CD4-positive, alpha-beta T cell treated with Interleukin-1 beta for 1 hour (primary cell): ENCODE measurements at regions not wholly inside any gene's neighbourhood (a gene's known extent, or its start where the extent isn't known, plus 50 kb on each side); places are given as distances from the start of the nearest gene placed in this dataset.
"Not testable (repeated sequence)": the region's sequence is repeated elsewhere in the genome, so short reads cannot be mapped to it uniquely, and the experiment has no call there.

Experiments
- DNase-seq, 2 donors: peaks; one replicate each; pipeline ENCODE4 v3.0.0-alpha.2; 2020 to 2022

DNA sequence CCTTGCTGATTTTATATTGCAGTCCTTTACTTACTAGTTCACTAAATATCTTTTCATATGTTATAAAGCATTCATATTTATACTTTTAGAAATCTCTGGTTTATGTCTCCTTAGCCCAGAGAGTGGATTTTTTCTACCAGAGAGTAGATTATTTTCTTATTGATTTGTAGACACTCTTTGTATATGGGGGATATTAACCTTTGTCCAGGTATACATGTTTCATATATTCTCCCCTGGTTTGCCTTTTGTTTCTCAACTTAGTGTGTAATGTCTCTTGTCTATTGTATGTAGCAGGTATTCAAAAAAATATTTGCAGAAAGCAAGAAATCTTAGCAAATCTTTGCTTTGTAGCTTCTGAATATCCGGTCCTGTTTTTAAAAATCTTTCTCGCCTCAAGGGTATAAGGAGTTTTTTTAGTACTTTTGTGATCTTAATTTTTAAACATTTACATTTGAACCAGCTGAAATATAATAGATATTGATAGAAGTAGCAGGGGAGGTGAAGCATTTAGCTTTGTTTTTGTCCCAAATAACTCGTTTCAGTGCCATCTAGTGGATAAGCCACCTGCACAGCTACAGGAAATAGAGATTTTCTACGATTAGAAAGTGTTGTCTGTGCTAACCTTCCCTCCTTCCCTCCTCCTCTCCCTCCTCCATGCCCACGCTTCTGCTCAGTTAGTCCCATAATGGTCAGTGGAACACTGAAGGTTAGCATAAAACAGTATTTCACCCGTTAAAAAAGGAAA is 97.0 kb downstream of the PHETA1 start:
- DNase-seq: peak in 1 of 2 donors; percentile 1

DNA sequence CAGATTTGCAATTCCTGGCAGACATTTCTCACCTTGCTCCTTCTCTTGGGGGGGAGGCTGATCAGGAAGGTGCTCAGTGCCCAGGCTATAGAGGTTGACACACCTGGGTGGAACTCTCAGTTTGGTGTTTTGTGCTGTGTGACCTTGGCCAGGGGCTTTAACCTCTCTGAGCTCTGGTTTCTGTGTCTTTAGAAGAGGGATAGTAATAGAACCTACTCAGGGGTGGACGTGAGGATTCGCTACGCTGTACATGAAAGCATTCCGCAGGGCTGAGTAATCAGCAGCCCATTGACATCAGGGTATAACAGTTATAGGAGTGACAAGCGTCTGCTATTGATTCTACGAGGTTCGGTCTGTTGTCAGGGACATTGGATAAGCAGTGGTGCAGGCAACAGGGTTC is 98.1 kb downstream of the PHETA1 start:
- DNase-seq: no peak

DNA sequence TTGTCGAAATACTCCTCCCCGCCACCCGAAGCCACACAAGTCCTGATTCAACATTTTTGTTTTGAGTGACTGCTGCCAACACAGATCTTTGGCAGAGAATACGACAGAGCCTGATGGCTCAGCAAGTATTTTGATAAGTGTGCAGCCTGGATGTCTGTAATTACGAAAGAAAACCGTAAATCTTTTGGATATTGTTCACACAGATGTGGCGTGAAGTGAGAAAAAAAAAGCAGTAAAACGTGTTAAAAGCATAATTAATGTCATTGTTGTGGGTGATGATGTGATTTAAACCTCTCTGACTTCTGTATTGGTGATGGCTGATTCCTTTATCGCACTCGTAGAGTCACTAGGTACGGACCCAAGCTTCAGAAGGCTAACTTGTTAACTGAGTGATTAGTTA is 98.7 kb downstream of the PHETA1 start:
- DNase-seq: no peak

DNA sequence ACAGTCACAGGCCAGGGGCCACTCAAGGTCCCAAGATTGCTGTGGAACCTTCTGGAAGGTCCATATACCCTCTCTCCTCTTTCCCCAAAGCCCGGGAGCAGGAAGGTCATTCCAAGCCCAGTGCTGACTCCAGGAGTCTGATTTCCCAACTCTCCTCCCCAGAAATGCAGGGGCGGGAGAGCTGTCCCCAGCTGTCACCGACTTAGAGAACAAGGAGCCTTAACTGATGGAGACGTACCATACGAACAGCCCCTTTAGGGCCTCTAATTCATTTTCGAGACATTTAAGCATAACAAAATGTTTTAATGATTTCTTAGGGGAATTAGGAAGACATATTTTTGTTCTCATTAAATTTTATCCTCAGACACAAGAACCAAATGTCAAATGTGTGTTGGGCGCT is 99.2 kb downstream of the PHETA1 start:
- DNase-seq: no peak

DNA sequence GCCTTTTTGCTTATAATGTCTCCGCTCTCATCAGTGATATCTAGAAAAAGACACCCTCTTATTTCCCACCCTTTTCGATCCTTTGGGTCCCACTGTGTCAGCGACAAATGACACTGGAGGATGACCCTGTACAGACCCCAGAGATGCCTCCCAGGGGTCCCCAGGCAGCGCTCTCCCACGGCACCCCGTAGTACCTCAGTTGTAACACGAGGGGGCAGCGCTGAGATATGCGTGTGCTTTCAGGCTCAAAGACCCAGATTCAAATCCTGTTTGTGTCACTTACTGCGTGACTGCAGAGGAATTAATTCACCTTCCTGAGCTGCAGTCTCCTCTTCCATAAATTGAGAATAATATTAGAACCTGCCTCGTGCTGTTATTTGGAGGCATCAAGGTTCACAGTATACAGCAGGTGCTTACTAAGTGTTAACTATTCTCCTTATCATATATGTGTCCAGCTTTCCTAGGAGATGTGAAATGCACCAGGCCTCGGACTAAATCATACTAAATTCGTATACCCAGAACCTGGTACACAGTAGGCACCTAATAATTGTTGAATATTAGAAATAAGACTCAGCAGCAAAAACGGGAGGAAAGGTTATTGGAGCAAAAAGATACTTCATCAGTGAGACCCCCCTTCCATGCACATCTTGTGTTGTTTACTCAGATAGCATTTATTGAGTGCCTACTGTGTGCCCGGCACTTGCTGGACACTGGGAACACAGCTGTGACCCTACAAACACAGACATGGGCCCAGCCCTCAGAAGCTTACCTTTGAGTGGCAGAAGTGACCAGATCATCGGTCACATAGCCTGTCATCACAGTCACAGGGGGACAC is 99.9 kb downstream of the PHETA1 start:
- peak; percentile 4 for DNase-seq

DNA sequence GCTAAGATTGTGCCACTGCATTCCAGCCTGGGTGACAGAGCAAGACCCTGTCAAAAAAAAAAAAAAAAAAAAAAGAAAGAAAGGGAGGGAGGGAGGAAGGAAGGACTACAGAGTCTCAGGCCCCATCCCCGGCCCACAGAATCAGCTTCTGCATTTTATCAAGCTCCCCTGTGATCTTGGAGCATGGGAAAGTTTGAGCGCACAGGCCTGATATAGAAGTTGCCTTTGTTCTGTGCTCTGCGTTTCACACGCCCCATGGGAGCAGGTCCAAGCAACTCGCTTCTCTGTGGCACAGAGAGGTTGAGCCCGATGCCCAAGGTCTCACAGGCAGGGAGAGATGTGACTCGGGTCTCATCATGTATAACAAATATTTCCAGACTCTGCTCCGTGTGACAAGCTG is 101.8 kb downstream of the PHETA1 start:
- no peak for DNase-seq

DNA sequence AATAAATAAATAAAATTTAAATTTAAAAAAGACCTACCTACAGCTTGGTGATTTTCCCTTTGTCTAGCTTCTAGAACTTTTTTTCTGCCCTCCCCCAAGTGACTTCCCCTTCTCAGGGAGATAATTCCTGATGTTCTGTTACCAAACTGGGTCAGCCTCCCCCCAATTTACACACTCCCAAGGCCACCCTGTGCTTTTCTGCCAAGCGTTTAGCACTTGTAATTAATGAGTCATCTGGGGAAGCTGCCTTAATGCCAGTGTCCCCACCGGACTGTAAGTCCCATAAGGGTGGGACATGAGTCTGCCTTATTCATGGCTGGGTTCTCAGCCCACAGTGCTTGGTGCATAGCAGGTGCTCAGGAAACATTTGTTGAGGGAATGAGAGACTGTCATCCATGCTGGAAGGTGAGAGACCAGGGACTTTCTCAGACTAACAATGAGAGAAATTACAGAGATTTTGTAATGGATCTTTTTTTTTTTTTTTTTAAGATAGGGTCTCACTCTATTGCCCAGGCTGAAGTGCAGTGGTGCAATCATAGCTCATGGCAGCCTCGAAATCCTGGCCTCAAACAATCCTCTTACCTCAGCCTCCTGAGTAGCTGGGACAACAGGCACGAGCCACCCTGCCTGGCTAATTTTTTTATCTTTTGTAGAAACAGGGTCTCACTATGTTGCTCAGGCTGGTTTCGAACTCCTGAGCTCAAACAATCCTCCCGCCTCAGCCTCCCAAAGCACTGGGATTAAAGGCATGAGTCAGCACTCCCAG is 106.8 kb downstream of the PHETA1 start:
- no peak for DNase-seq

DNA sequence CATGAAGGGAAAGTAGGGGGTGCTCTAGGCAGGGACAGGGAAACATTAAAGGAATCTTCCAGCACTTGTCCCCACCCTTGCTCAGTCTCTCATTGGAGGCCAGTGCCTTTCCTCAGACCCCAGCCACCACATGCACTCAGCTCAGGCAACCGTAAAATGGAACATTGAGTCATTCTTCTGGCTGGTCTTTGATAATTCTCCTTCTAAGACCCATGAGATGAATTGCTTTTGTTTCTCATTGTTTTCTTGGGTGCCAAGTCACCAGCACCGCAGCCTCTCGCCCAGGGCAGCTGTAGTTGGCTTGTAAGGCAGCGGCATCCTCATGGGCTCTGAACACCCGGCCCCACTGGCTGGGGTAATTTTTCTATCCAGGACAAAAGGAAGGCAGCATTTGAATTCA is 108.2 kb downstream of the PHETA1 start:
- DNase-seq: no peak

DNA sequence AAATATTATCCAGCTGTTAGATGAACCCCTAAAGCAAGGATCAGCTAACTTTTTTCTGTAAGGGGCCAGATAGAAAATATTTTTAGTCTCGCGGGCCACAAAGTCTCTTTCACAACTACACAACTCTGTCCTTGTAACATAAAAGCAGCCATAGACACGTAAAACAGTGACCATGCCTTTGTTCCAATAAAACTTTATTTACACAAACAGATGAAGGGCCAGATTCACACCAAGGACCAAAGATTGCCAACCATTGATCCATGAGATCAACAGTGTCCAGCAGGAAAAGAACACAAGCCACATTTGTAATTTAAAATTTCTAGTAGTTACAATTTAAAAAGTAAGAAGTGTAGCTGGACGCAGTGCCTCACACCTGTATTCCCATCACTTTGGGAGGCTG is 109.7 kb downstream of the PHETA1 start:
- DNase-seq: no peak

DNA sequence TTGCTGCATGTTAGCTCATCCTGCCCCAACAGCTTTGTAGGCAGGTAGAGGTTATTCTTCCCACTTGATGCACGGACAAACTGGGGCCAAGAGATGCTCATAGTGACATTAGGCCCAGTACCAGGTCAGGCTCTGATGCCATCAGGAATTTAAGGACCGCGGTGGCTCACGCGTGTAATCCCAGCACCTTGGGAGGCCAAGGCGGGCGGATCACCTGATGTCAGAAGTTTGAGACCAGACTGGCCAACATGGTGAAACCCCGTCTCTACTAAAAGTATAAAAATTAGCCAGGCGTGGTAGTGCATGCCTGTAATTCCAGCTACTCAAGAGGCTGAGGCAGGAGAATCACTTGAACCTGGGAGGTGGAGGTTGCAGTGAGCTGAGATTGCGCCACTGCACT is 110.8 kb downstream of the PHETA1 start:
- DNase-seq: not testable (repeated sequence)

DNA sequence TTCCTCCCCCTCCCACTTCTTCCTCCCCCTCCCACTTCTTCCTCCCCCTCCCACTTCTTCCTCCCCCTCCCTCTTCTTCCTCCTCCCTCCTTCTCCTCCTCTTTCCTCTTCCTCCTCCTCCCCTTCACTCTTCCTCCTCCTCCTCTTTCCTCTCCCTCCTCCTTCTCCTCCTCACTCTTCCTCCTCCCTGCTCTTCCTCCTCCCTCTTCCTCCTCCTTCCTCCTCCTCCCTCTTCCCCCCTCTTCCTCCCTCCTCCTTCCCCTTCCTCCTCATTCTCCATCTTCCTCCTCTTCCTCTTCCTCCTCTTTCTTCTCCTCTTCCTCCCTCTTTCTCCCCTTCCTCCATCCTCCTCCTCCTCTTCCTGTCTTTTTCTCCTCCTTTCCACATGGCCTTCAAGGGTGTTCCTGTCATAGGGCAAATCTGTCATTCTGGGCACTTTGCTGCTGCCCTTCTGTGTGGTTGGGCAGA is 111.4 kb downstream of the PHETA1 start:
- DNase-seq: no peak

DNA sequence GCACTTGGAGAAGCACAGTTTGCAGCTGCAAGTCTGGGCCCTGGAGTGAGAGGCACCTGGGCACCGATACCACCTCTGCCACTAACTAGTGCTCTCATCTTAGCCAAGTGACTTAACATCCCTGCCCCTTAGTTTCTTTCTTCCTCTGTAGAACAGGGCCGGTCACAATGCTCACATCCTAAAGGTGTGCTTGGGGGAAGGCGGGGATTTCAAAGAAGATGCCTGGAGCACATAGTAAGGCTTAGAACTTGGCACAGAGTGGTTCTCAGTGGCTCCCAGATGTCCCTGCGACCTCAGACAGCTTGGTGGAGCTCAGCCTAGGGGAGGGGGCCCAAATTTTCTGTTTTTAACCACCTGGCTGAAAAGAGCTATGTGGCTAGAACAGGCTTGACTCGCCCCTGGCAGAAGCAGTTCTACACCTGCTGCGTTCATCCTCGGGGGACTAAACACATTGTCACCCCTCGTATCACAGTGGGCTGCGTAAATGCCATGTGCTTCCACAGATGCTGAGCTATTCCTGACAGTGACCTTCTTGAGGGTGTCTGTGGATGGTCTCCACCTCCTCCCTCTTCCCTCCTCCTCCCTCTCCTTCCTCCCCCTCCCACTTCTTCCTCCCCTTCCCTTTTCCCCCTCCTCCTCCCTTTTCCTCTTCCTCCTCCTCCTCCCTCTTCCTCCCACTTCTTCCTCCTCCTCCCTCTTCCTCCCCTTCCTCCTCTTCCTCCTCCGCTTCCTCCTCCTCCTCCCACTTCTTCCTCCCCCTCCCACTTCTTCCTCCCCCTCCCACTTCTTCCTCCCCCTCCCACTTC is 112.1 kb downstream of the PHETA1 start:
- DNase-seq: no peak

DNA sequence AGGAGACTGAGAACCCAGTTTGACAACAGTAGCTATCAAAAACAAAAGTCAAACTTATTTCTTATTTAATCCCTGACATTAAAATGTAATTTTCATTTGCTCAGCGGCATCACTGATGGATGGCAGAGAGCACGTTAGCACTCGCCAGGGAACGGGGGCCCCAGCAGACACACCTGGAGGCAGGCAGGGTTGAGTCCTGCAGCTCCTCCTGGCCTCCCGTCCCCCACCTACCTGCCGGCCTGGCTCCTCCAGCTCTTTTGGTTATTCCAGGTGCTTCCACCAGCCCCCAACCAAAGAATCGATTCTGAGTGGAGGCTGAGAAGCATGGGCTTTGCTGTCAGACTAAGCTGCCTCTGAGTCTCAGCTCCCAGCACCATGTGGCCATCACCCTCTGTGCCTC is 113.6 kb downstream of the PHETA1 start:
- no peak for DNase-seq

DNA sequence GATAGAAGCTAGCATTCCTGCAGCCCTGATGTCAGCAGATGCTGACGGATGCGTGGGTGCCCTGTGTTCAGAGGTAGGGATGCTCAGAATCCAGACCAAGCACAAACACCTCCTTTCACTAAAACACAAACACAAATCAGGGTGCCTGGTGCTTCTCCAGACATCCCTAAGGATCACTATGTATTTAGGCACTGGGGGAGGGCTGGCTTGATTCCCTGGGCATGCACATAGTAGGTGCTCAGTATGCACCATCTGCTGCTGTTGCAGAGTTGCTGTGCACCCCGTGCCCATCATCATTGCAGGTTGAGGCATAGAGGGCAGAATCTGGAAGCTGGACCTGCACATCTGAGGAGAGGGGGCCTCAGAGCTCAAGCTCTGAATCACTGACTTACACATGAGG is 114.8 kb downstream of the PHETA1 start:
- DNase-seq: no peak

DNA sequence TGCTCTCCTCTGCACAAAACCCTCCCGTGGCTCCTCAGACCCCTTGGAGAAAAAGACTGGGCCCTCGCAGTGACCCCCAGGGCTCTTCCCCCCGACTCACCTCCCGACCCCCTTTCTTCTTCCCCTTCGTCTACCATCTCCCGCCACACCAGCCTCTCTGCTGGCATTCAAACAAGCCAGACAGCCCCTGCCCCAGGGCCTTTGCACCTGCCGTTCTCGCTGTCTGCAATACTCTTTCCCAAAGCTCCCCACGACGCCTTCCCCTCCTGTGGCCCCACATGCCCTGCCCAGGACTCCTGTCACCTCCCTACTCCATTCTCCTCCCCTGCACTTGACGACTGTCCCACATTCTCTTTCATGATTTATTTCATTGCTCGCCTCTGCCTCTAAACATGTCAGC is 115.7 kb downstream of the PHETA1 start:
- DNase-seq: no peak

DNA sequence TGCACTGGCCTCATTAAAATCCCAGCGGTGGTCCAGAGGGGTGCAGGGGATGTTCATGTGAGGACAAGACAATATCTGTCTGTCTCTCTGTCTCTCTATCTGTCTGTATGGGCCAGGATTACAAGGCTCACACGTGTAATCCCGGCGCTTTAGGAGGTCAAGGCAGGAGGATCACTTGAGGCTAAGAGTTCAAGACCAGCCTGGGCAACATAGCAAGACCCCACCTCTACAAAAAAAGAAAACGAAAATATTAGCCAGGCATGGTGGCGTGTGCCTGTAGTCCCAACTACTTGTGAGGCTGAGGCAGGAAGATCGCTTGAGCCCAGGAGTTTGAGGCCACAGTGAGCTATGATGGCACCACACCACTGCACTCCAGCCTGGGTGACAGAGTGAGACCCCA is 117.1 kb downstream of the PHETA1 start:
- no peak for DNase-seq

DNA sequence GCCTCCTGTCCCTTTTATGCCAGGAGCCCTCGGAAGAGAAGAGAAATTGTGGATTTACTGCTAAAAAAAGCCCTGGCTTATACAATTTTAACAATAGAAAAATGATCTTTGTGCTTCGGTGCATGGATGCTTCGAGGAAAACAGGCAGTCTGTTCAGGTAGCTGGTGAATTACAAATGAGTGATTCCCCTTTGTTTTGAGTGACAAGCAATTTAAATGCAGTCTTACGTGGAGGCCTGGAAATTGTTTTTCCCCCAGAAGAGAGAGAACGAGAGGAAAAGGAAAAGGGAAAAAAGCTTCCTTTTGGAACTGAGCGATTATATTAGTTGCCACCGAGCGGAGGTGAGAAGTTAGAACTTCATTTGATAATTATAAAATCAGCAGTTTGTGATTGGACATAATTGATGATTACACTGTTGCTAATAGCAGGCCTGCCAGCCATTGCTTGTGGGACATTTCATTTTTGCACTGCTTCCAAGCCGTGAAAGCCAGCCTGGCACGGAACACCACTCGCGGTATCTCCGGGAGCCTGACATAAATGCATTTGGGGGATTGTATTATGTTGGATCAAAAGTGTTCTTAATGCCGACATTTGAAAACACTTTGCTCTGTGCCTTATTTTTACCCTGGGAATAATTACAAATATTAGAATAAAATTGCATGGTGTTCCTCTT is 117.7 kb downstream of the PHETA1 start:
- DNase-seq: no peak

DNA sequence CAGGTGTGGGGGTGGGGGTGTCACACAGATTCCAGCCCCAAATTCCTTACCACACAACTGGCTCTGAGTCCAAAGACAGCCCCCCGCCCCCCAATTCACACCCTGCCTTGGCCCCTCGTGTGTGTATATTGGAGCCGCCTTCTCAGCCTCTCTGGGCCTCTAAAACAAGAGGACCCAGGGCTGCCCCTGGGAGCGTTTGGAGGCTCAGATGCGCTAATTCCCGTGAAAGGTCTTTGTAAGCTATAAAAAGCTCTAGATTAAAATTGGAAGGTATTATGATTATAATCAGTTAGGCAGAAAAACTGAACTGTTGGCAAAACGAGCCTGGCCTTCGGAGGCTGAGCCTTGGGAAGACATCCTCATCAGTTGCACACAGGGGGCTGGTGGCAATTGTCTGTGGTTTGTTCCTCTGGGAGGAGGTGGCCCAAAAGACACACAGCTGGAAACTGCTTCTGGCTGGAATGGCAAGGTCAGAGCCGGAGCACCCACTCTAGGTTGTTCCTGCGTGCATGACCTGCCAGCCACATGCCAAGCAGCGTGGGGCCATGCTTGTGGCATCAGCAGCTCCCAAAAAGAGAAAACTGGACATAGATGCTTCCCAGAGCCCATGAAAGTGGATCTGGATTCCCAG is 118.5 kb downstream of the PHETA1 start:
- DNase-seq: no peak

DNA sequence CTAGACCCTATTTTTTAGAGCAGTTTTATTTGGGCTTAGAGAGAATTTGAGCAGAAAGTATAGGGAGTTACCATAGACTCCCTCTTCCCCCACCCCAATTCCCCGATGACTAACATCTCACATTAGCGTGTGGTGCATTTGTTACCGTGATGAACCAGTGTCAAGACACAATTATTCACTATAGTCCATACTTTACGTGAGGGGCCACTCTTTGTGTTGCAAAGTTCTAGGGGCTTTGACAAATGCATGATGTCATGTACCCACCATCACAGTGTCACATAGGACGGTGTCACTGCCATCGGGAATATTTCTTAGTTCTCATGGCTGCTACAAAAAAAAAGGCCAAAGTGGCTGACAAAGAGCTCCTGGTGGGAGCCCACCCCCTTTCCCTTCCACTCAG is 119.1 kb downstream of the PHETA1 start:
- DNase-seq: no peak

DNA sequence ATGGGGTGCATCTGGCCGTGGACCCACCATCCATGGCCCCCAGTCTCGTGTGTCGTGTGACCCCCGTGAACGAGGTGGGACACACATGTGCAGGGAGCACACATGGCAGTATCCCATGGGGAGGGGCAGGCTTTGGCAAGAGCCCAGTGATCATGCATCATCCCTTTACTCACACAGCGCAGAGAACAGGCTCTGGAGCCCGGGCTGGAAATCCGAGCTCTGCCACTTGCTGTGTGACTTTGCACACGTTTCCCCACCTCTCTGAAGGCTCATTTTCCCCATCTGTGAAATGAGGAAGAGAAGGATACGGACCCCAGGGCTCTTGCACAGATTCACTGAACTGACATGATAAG is 119.9 kb downstream of the PHETA1 start:
- no peak for DNase-seq

DNA sequence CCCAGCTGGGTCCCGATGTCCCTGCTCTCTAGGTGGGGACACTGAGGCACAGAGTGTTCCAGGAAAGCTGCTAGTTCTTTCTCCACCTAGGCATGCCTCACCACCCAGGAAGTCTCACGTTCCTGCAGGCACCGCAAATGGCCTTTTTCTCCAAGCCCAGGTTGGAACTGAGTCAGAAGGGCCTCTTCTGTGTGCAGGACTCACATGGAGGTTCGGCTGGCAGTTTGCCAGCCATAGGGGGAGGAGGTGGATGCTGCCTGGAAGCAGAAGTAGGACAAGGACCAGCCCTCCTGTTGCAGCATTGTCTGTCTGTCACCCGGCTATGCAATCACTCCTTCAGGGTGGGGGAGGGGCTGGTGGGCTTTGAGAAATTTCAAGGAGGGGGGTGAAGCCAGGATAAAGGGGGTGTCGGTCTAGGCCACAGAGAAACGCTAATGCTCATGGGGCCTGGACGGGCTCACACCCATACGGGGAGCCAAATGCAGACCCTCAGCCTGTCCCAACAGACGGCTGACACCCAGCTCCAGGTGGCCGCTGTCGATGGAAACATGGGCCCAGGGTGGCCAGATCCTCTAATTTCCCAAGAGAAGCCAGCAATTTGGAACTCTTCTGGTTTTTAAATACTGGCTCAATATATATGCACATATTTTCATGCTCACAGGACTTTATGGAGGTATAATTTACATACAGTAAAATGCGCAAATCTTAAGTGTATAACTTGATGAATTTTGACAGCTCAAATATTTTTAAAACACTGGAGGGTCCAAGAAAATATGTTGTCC is 120.5 kb downstream of the PHETA1 start:
- DNase-seq: peak in 1 of 2 donors; percentile 66
